K562 (cell line): ENCODE measurements at regions not wholly inside any gene's neighbourhood (a gene's known extent, or its start where the extent isn't known, plus 50 kb on each side); places are given as distances from the start of the nearest gene placed in this dataset.

ENCODE experiments used
- ATAC-seq: fragments of 200-7000 bp; cut with Tn5 transposase; 3 replicates; pipeline ENCODE4 v1.9.1; 2020; ENCODE audit warnings: moderate library complexity
- BruUV-seq: library from RNA; stranded (reverse); fragments of 400-500 nt; replicated peaks from 2 replicates; lab custom pipeline; 2021; lab: Mats Ljungman, UMichigan
- CTCF ChIA-PET: fragments of 300-600 bp; formaldehyde crosslinking; extraction: SDS; loops from one replicate; lab custom pipeline; 2021; ENCODE audit warnings: low intra/inter-chr PET ratio; lab: Yijun Ruan, JAX
- POLR2A ChIA-PET: fragments of 300-600, 350-650 bp; sonication (Branson Sonifier 250); formaldehyde crosslinking; extraction: SDS; loops from one replicate; lab custom pipeline; 2021; ENCODE audit warnings: antibody characterized with exemption, inconsistent platforms; lab: Yijun Ruan, JAX
- DNase-seq, 4 experiments: peaks; one replicate each; pipeline versions ENCODE4 v3.0.0 to v3.0.0-alpha.2; 2011 to 2018; ENCODE audit warnings: low spot score in 3 of 4, mixed read lengths in 3 of 4; ENCODE audit errors: extremely low read depth in 1 of 4
- FAIRE-seq: peaks from 2 replicates; lab custom pipeline; 2011; peaks lifted over from hg19 to GRCh38; lab: Jason Lieb, UNC
- H2AFZ ChIP-seq: 2 replicates; pipeline ENCODE4 v1.6.0; 2011; ENCODE audit warnings: low read depth, low read length, control low read depth, inconsistent platforms
- H3K27ac ChIP-seq: fragments of 200-600 bp; 3 replicates; pipeline ENCODE4 v1.8.0; 2011; ENCODE audit warnings: low read depth, mild to moderate bottlenecking, control low read depth, inconsistent platforms, low read length, moderate library complexity, mixed read lengths; ENCODE audit errors: extremely low read depth
- H3K27me3 ChIP-seq, 2 experiments: fragments of 300-600 bp in 1 of 2; 2 replicates in 1 of 2; 3 replicates in 1 of 2; pipeline versions ENCODE4 v1.6.0 to v1.8.0; 2011; ENCODE audit warnings: inconsistent platforms in 2 of 2, low read length in 2 of 2, mild to moderate bottlenecking in 1 of 2, mixed read lengths in 1 of 2, moderate library complexity in 1 of 2; ENCODE audit not compliant: control insufficient read depth in 2 of 2, insufficient read depth in 2 of 2
- H3K36me3 ChIP-seq: fragments of 300-600 bp; 3 replicates; pipeline ENCODE4 v1.8.0; 2011; ENCODE audit warnings: mild to moderate bottlenecking, low read length, inconsistent platforms; ENCODE audit not compliant: control insufficient read depth, insufficient read depth
- H3K4me1 ChIP-seq, 2 experiments: fragments of 200-600 bp in 1 of 2; replicated peaks in 1 of 2; 2 replicates in 1 of 2; 3 replicates in 1 of 2; pipeline versions ENCODE4 v1.5.1 to v1.8.0; 2011; ENCODE audit warnings: inconsistent platforms in 2 of 2, low read length in 2 of 2, mild to moderate bottlenecking in 1 of 2, mixed read lengths in 1 of 2, moderate library complexity in 1 of 2; ENCODE audit not compliant: control insufficient read depth in 2 of 2, insufficient read depth in 2 of 2
- H3K4me2 ChIP-seq: 2 replicates; pipeline ENCODE4 v1.6.1; 2011; ENCODE audit warnings: low read length, control low read depth, inconsistent platforms, mixed read lengths; ENCODE audit not compliant: insufficient read depth
- H3K4me3 ChIP-seq: fragments of 200-600 bp; sonication (generic), shearing (Covaris generic); 2 replicates; pipeline ENCODE4 v1.5.1; 2016; ENCODE audit warnings: control low read depth, inconsistent platforms
- H3K79me2 ChIP-seq: fragments of 200-600 bp; 3 replicates; pipeline ENCODE4 v1.8.0; 2011; ENCODE audit warnings: low read length, inconsistent platforms; ENCODE audit not compliant: control insufficient read depth, insufficient read depth
- H3K9ac ChIP-seq, 2 experiments: 2 replicates each; pipeline versions ENCODE4 v1.6.0 to v1.6.1; 2011; ENCODE audit warnings: low read depth in 2 of 2, low read length in 2 of 2, control low read depth in 1 of 2, inconsistent platforms in 1 of 2, mild to moderate bottlenecking in 1 of 2, mixed read lengths in 1 of 2; ENCODE audit not compliant: insufficient read depth in 1 of 2
- H3K9me1 ChIP-seq: one replicate; pipeline ENCODE4 v1.6.0; 2011; ENCODE audit warnings: inconsistent platforms, mild to moderate bottlenecking, low read length, moderate library complexity; ENCODE audit not compliant: control insufficient read depth, insufficient read depth
- H3K9me3 ChIP-seq: replicated peaks from 2 replicates; pipeline ENCODE4 v1.5.1; 2011; ENCODE audit warnings: low read depth, low read length, inconsistent platforms; ENCODE audit not compliant: control insufficient read depth, insufficient read depth
- H4K20me1 ChIP-seq: replicated peaks from 2 replicates; pipeline ENCODE4 v1.6.1; 2011; ENCODE audit warnings: low read length, inconsistent platforms, mixed read lengths; ENCODE audit not compliant: control insufficient read depth, insufficient read depth
- ASH1L ChIP-seq: fragments of 450-650 bp; IDR thresholded peaks from 2 replicates; pipeline ENCODE4 v1.6.1; 2018; ENCODE audit warnings: borderline replicate concordance, mild to moderate bottlenecking, low read depth; ENCODE audit not compliant: partially characterized antibody
- E2F3 ChIP-seq: fragments of 250-450 bp; sonication (Bioruptor Pico); IDR thresholded peaks from 2 replicates; pipeline ENCODE4 v1.4.0; 2020; ENCODE audit warnings: mild to moderate bottlenecking
- FOSL1 ChIP-seq: fragments of 200-800 bp; sonication (Bioruptor generic); conservative IDR thresholded peaks from 2 replicates; pipeline ENCODE4 v1.6.1; 2016; ENCODE audit warnings: missing genetic modification characterization, missing compliant biosample characterization
- GTF3C2 ChIP-seq: IDR thresholded peaks from 3 replicates; pipeline ENCODE4 v1.6.1; 2011; ENCODE audit warnings: borderline replicate concordance, mild to moderate bottlenecking, moderate library complexity; ENCODE audit not compliant: insufficient read length; ENCODE audit errors: extremely low read depth
- KDM2B ChIP-seq: fragments of 250-450 bp; sonication (Bioruptor Pico); IDR thresholded peaks from 2 replicates; pipeline ENCODE4 v1.8.0; 2021; ENCODE audit warnings: mild to moderate bottlenecking, moderate library complexity
- NR4A1 ChIP-seq, 2 experiments: fragments of 250-450 bp in 1 of 2; fragments of 450-650 bp in 1 of 2; sonication (Bioruptor Pico) in 1 of 2; IDR thresholded peaks; 2 replicates each; pipeline versions ENCODE4 v1.4.0 to v1.6.1; 2016 to 2020; ENCODE audit warnings: mild to moderate bottlenecking in 2 of 2, missing compliant biosample characterization in 1 of 2, missing genetic modification characterization in 1 of 2, moderate library complexity in 1 of 2
- POLR3G ChIP-seq: IDR thresholded peaks from 2 replicates; pipeline ENCODE4 v1.6.1; 2011; ENCODE audit not compliant: insufficient read length, insufficient replicate concordance; ENCODE audit errors: extremely low read depth
- TSHZ1 ChIP-seq: fragments of 250-450 bp; sonication (Bioruptor Pico); IDR thresholded peaks from 2 replicates; pipeline ENCODE4 v1.4.0; 2020; ENCODE audit warnings: mild to moderate bottlenecking, moderate library complexity
- WGBS: fragments of 100-300 bp; shearing (Covaris generic); methylation state at CpG from one replicate; pipeline ENCODE4 v1.1.6; 2016; ENCODE audit warnings: low coverage, mixed read lengths; ENCODE audit not compliant: insufficient coverage; ENCODE audit errors: missing lambda C conversion rate; 5-methylcytosine and 5-hydroxymethylcytosine counted together
- in situ Hi-C: fragments of 300-500 bp; cut with MboI; formaldehyde crosslinking; loops from 4 replicates; pipeline ENCODE4 v1.15.0; 2018; ENCODE audit warnings: inconsistent platforms, mixed read lengths
- intact Hi-C: fragments of 100-400 bp; cut with micrococcal nuclease; formaldehyde crosslinking; loops from 2 replicates; pipeline ENCODE4 v1.14.2; 2022
- TF ChIP-seq, protein P1 (sequence below), 2 experiments: IDR thresholded peaks; 2 replicates each; pipeline ENCODE4 v1.6.1; 2012; ENCODE audit warnings: improper control_type of control experiment in 2 of 2, low read depth in 2 of 2, low read length in 2 of 2, borderline replicate concordance in 1 of 2
- TF ChIP-seq, protein P2 (sequence below): fragments of 250-450 bp; sonication (Bioruptor Pico); IDR thresholded peaks from 2 replicates; pipeline ENCODE4 v1.9.0; 2021; ENCODE audit warnings: mild to moderate bottlenecking, inconsistent platforms

DNA sequence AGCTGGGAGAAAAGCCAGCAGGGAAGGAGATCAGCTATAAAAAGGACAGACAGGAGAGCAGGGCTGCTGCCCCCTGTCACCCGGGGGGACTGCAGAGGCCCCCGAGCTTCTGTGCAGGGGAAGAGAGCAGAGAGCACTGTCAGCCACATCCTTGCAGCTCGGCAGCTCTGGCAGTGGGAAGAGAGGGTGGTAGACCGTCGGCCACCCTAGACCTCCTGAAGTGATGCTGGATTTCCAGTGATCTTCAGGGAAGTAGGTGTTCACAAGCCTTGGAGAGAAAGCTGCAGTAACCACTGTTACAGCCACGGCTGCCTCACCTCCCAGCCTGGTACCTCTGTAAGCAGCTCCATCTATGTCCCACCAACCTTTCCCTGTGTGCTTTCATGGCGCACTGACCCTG, 134.9 kb downstream of the TFCP2L1 start:
- Histone ChIP-seq H4K20me1 (no peaks in the 10 kb centered on the region; the same call in 1 of the 2 replicates), H3K4me1 (no peaks in the 10 kb centered on the region), H3K79me2 (no peaks in the 10 kb centered on the region), H3K27ac (no peak overlapping the region), H3K9me3 (no peaks in the 10 kb centered on the region), H3K27me3 (peaks cover 8 to 35% of the 10 kb centered on the region in 2 experiments; a peak in 4 of 5 replicates), H3K9me1 (peaks cover 2% of the 10 kb centered on the region), H2AFZ (no peak overlapping the region), H3K9ac (no peak overlapping the region), H3K36me3 (no peaks in the 10 kb centered on the region), H3K4me2 (no peak overlapping the region), H3K4me3 (no peak overlapping the region)
- POLR2A ChIA-PET: interaction anchor here (0.5 kb wide), 1 partner anchor 680 kb away, joined by 3 read pairs; no protein-coding TSS in a partner anchor
- DNase-seq: no peak
- no peak for FAIRE-seq
- no peak for ATAC-seq
- no TSS peak for BruUV-seq
- in situ Hi-C loops: no loop called here
- CTCF ChIA-PET: no interaction called here
- intact Hi-C loops: no loop called here
- 0% methylated on average over 7 of the region's 7 CpGs for WGBS
- TF ChIP-seq, protein P1, sequence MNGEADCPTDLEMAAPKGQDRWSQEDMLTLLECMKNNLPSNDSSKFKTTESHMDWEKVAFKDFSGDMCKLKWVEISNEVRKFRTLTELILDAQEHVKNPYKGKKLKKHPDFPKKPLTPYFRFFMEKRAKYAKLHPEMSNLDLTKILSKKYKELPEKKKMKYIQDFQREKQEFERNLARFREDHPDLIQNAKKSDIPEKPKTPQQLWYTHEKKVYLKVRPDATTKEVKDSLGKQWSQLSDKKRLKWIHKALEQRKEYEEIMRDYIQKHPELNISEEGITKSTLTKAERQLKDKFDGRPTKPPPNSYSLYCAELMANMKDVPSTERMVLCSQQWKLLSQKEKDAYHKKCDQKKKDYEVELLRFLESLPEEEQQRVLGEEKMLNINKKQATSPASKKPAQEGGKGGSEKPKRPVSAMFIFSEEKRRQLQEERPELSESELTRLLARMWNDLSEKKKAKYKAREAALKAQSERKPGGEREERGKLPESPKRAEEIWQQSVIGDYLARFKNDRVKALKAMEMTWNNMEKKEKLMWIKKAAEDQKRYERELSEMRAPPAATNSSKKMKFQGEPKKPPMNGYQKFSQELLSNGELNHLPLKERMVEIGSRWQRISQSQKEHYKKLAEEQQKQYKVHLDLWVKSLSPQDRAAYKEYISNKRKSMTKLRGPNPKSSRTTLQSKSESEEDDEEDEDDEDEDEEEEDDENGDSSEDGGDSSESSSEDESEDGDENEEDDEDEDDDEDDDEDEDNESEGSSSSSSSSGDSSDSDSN (IDR thresholded peaks at IDR 0.05; ENCODE audit: borderline replicate concordance in 1 of 2, low read depth in 2 of 2, low read length in 2 of 2): no peak
- TF ChIP-seq GTF3C2: no peak
- no peak for TF ChIP-seq KDM2B (CRISPR knock-in tag)
- TF ChIP-seq, protein P2, sequence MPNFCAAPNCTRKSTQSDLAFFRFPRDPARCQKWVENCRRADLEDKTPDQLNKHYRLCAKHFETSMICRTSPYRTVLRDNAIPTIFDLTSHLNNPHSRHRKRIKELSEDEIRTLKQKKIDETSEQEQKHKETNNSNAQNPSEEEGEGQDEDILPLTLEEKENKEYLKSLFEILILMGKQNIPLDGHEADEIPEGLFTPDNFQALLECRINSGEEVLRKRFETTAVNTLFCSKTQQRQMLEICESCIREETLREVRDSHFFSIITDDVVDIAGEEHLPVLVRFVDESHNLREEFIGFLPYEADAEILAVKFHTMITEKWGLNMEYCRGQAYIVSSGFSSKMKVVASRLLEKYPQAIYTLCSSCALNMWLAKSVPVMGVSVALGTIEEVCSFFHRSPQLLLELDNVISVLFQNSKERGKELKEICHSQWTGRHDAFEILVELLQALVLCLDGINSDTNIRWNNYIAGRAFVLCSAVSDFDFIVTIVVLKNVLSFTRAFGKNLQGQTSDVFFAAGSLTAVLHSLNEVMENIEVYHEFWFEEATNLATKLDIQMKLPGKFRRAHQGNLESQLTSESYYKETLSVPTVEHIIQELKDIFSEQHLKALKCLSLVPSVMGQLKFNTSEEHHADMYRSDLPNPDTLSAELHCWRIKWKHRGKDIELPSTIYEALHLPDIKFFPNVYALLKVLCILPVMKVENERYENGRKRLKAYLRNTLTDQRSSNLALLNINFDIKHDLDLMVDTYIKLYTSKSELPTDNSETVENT (CRISPR knock-in tag): no peak
- no peak for TF ChIP-seq FOSL1
- TF ChIP-seq ASH1L: no peak
- no peak for TF ChIP-seq TSHZ1 (CRISPR knock-in tag)
- no peak for TF ChIP-seq POLR3G
- no peak for TF ChIP-seq NR4A1 (CRISPR knock-in tag; IDR thresholded peaks at IDR 0.05)
- no peak for TF ChIP-seq NR4A1 (tag; IDR thresholded peaks at IDR 0.05)
- no peak for TF ChIP-seq E2F3
